NCI-H526 treated with DMSO at 0.1 percent for 48 hours (cell line): ENCODE measurements at regions not wholly inside any gene's neighbourhood (a gene's known extent, or its start where the extent isn't known, plus 50 kb on each side); places are given as distances from the start of the nearest gene placed in this dataset.

Source experiments
- DNase-seq: peaks from one replicate; lab custom pipeline; 2025; lab: John Stamatoyannopoulos, UW

DNA sequence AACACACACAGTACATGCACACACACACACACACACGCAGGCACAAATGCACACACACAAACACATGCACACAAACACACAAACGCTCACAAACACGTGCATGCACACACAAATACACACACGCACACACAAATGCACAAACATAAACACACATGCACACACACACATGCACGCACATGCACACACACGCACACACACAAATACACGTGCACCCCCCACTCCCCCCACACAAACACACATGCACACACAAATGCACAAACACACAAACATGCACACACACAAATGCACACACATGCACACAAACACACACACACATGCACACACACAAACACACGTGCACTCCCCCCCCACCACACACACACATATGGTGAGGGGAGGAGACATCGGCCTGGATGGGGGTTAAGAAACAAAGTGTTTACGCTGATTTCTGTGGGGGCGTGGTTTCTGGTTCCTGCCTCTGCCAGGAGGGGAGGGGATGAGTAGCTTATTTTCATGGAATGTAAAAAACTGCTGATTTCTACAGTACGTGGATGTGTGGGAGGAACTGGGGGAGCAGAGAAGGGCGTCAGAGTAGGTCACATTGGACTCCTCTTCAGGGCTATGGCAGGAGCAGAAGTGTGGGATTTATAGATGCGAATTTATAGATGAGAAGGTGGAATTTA is 607.2 kb downstream of the QKI start:
- no peak for DNase-seq

DNA sequence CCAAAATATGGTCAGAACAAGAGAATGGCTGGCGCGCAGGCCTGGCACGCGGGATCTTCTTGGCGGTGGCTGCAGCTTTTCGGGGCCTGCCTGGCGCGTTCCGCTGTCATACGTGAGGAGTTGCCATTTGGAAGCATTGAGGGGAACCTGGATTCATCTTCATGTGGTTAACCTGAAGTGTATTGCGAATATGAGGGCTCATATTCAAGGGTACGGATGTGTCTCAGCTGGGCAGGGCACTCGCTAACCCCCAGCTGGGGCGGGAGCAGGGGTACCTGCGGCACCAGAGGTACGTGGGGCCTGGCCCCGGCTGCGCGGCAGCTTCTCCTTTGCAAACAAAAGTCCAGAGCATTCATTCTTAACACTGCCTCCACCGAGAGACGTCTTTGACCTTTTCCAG is 605.6 kb downstream of the QKI start:
- DNase-seq = no peak

DNA sequence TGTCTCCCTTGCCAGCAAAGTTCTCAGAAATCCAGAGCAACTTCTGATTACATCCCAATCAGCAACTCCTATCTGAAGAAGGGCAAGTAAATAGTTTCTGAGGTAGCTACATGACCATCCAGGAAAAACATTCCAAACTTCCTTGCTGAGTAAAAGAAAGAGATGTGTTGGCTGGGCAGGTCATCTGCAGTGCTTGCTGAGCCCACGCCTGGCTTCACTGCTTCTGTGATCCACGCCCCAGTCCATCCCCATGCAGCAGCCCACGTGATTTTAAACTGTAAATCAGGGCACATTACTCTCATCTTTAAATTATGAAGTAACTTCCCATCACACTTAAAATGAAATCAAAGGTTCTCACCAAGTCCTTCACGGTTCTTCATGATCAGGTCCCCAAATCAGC is 603.6 kb downstream of the QKI start:
- no peak for DNase-seq

DNA sequence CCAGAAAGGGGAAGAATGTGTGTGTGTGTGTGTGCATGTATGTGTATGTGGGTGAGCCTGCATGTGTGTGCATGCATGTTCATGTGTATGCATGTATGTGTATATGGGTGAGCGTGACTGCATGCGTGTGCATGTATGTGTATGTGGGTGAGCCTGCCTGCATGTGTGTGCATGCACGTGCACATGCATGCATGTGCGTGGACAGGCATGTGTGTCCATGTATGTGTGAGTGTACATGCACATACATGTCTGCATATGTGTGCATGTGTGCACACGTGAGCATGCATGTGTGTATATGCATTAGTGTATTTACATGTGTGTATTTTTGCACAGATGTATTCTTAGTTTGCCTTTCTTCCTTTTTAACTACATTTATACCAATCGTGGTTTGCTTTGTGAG is 601.5 kb downstream of the QKI start:
- DNase-seq = no peak

DNA sequence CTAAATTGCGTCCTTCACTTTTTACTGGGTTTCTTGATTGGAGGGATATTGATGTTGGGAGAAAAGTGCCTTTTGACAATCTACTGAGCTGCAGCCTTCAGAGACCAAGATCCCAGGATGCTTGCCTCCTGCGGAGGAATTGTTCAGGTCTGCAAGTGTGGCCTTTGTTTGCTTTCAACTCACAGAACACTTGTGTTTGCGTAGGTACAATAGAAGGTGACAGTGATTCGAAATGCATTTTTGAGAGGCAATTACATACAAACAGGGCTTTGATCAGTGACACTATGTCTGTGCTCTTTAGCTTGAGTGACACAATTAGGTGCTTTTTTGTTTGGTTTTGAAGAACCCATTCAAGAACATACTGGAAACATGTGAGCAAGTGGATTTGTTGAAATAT is 600.6 kb downstream of the QKI start:
- DNase-seq = no peak

DNA sequence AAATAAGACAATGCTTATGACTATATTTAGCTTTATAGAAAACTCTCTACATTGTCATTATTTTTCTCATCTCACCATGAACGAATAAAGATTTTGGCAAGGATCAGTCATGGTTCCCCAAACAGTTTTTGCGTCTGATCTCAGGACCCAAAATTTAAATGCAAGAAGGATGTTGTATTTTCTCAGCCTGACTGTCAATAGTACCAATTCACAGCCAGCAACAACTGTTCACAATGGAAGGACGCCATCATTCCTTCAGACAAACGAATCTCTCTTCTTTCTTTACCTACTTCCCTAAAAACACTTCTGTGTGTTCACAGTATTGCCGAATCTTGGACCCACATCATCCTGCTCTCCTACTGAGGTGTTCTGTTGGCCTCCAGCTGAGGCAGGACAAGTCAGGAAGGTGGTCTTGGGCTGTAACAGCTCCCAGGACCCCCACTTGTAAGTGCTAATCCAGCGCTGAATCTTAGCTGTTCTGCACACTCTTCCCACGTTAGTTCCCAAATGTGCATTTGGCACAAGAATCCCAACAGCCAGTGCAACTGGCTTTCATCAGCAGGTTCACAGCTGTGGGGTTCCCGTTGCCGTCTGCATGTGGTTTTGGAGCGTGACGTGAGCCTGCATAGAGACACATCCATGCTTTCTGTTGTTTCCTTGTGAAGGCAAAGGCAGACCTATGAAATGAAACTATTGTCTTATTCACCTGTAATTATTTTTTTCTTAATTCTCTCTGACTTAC is 600.0 kb downstream of the QKI start:
- no peak for DNase-seq

DNA sequence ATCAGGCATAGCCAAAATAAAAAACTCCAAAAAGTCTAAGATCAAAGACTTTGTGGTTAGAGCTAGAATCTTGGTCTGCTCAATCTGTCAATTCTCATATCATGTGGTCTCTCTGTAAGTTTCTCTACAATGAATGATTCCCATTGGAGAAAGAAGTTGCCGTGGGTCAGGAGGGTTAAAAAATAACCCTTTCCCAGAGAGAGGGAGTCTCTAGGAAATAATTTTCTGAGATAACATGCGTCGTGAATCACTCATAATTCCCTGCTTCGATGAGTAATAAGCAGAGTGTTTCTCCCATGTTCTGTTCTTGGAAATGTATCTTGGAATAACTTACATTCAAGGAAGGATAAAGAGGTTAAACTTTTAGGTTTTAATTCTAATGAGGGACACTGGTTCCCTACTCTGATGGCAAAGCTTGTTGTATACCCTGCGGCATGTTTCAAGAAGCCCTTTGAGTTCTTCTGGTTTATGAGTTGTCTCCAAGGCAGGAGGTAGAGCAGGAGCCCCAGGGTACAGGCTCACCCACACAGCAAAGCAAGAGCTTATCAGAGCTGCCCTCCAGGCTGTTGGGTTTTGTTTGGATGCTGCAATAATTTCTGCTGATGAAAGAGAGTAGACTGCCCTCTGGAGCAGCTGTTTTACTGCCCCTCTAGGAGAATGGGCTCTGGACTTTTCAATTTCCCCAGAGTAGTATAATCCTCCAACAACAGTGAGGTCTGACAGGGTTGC is 599.1 kb downstream of the QKI start:
- DNase-seq = no peak

DNA sequence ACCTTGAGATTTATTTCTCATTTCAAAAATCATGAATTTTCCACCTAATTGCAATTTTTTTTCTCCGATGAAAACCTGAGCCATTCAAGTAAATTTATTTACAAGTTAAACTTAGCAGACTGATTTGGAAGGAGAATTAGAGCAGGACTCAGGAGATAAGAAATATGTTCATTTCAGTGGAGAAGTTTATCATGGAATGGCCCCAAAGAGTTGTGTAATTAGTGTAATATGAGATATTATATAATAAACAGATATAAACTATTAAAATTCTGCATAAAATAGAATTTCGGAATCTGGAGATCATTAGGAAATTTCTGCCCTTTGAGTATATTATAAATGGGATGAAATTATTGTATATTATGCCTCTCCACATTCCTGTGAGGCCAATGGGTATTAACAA is 596.8 kb downstream of the QKI start:
- DNase-seq = no peak

DNA sequence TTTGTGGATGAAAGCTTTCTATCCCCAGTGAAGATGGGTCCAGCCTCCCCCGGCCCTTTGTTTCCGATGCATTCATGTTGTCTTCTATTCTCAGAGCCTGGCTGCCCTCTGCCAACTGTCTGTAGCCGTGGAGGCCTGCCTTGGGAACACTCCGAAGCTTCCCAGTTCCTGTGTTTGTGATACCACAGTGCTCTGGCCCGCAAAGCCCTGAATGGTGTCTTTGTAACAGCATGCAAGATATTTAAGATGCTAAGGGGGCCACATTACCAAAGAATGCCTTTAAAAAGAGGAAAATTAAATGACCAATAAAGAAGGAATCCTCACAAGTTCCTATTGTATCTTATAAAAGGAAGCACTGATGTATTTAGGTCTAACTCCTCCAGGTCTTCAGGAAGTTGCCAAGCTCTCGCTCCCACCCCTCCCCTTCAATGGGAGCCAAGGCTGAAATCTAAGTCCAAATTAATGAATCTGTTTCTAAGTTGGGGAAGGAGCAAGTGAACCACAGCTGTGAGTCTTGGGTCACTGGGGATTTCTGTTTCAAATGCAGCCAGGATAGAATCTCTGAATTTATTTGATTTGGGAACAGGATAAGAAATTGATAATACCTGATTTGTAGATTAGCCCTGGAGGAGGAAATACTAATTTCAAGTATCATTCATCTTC is 596.1 kb downstream of the QKI start:
- no peak for DNase-seq

DNA sequence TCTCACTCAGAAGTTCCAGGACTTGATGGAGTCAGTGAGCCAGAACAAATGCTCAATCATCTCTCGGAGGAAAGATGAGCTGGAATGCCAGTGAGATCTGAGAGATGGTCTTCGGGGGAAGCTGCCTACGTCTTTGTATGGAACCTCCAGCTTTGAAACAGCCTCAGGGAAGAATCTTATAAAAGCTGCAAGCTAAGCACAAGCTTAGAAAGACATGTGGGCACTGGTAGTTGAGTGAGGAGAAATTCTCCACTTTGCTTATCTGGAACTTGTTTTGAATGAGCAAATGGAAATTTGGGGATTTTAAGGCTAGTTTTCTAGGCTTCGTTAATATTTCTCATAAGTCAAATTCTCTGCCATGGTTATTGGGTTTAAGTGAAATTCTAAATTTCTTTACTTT is 594.4 kb downstream of the QKI start:
- DNase-seq = no peak

DNA sequence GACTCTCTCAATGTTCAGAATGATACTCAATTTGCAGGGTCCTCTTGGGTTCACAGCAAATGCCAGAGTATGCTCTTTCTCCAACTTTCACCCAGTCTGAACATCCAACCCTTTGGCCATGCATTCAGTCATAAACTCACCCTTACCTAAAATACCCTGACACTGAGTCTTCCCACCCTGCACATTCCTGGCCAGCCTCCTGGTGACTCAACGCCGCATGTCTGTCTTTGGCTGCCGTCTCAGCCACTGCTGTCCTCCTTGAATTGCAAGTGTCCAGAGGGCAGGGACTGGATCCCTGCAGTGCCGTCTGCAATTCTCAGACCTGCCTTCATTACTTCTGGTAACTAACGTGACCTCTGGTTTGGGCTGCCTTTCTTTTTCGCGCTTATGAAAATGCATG is 593.4 kb downstream of the QKI start:
- no peak for DNase-seq

DNA sequence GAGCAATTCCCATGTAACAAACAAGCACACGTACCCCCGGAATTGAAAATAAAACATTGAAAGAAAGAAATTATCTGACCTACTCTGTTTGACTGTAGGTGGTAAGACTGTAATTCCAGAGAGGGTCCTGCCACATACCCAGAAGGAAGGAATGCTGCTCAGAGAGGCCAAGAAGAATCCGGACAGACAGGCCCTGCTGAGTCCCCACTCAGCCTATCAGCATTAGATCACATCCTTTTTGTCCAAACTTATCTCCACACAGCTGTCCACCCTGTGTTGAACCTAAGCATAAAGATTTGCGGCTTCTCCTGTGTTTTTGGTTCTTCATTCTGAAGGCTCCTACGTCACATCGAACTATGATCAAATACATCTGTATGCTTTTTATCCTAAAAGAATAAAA is 591.9 kb downstream of the QKI start:
- no peak for DNase-seq

DNA sequence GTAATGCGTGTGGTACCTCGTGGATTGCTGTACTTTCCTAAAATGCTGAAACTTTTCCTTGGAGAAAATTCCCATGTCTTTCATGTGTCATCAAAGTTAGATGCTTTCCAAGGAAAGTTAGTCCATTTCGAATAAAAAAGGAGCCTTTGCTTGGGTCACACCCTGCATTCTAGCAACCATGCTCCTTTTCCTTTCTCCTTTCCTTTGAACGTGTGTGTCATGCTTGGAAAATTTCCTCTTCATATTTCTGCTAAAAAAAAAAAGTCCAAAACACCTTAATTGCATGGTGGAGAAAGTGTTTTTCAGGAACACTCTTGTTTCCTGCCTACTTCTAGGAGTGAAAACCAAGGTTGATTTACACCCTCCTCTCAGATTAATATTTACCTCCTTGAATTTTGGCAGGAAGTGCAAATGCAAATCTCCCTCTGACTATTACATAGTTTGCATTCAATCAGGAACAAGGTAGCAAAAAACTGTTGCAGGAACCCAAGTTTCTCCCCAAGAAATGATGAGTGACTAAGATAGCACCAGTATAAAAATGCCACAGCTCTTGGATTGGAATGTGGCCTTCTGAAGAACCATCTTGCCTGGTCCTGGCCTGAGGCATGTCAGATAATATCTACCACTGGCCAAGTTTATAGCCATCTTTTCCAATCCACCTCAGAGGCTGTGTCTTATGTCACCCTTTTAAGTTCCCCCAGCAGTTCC is 590.6 kb downstream of the QKI start:
- DNase-seq = no peak

DNA sequence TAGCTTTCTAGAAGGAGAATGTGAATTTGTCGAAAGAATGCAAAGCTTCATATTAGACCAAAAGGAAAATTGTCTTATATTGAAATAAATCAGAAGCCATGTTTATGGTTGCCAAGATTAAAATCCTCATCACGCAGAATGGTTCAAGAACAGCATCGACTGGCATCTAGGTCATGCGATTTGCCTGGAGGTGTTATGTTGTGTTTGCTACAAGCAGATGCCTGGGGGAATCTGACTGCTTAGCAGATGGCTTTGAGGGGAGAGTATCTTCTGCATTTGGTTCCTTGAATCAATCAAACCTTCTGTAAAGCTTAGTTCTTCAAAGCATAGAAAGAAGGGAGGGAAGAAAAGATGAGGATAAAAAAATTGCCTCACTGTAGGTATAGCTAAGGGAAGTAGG is 585.8 kb downstream of the QKI start:
- no peak for DNase-seq

DNA sequence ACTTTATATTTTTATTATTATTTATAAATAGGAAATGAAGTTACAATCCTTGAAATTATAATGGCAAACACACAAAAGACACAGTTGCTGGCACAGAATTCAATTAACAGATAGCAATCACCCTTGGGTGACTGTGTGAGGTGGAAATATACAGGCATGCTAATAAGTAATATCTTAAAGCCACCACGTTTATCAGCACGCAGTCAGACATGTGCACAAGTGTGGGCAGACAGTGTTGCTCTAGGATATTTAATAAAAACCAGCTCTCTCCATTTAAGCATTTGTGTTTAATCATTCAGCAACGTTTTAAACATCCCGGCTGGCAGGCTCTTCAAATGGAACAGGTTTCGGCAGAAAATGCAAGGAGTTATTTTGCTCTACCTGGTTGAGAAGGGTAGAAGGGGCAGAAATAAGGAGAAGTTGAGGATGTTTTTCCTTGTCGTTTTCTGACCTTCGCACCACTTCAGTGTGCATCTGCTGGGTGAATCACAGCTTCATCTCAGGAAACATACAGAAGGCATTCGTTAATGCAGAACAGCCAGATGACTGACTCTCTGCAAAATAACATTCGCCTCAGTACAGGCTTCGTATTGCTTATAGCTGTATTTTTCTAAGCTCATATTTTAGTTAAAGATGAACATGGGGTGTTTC is 585.1 kb downstream of the QKI start:
- DNase-seq = no peak

DNA sequence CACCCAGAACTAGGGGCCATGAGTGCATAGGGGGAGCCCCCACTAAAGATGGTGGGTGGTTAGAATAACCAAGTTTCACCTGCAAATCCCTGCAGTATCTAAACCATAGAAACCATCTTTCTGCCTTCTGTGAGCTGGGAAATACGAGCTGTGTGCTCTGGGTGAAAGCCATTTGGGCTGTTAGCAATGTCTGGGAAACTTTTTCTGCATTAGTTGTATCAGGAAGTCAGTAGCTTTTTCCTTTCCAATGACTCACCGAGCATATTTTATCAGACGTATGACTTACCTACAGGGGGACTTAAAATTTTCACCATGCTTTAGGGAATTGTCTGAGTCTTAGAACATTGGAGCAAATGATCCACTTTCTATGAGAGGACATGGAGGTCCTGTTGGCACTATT is 584.0 kb downstream of the QKI start:
- DNase-seq = no peak

DNA sequence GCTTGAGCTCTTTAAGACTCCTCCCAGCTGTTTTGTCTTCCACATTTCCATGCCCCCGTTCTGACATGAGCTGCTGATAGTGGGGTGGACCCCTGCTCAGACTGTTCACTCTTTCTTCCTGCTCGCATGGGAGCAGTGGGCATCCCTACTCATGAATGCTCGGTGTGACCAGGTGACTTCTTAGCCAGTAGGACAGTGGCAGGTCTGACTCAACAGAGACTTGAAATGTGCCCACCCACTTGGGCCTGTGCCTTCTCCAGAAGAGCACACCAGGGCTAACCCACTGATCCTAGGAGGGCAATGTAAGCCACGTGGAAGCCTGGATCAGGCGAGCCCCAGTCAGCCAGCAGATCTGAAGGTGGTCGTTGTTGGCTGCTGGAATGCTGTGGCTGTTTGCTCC is 582.0 kb downstream of the QKI start:
- DNase-seq = no peak

DNA sequence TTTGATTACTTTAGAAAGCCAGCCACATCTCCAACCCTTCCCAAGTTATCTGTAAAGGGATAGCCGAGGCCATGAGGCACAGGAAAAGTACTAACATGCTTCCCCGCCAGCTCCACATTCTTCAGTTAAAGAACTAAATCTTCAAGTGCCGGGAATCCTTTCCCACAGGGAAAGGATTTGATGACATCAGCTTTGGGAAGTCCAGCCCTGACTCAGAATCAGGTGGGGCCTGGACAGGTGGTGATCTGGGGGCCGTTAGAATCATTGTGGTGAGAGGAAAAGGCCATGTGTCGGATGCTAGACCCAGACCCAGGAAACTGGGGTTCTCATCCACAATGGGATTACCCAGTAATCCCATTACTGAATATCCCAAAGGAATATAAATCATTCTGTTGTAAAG is 580.0 kb downstream of the QKI start:
- no peak for DNase-seq

DNA sequence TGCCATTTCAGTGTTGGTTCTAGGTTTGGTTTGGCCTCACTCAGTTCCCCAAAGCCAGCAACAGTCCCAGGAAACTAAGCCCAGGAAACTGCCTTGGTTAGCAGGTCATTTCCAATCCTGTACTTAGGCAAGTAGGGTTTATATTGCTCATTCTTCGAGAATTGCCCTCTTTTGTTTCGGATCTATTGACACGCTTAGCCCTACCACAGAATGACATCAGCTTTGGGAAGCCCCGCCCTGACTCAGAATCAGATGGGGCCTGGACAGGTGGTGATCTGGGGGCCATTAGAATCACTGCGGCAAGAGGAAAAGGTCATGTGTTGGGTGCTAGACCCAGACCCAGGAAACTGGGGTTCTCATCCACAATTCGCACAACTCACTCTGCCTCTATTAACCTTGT is 578.2 kb downstream of the QKI start:
- no peak for DNase-seq

DNA sequence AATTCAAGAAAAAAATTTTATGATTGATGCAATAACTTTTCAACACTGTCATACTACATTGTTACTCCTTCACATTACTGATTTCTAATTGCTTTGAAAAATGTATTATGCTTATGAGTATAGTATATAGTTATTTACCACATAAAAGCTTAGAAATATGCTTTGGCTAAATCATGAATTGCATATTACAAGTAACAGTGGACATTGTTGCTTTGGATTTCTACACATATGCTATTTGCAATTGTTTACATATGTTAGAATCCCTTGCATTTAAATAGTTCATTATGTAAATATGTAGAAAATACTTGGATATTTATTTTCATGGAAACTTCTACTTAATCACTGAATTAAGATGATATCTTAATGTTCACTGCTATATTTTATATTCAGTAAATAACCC is 577.5 kb downstream of the QKI start:
- DNase-seq = no peak

DNA sequence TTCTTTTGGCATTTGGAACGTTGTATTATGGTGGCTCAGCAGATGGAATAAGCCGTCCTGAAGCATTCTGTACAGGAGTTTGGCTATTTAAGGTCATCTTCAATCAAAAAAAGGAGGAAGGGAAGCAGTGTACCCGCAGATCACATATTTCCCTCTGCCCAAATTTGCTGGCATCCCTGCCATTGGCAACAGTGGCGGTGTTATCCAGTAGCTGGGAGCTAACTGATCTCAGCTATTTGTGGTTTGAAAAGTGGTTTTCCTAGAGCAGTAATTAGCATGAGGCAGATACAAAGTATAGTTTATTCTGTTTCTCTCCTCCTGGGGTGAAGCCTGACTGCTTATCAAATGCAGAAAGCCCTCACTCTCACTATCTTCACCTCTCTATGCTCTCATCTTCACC is 576.8 kb downstream of the QKI start:
- no peak for DNase-seq

DNA sequence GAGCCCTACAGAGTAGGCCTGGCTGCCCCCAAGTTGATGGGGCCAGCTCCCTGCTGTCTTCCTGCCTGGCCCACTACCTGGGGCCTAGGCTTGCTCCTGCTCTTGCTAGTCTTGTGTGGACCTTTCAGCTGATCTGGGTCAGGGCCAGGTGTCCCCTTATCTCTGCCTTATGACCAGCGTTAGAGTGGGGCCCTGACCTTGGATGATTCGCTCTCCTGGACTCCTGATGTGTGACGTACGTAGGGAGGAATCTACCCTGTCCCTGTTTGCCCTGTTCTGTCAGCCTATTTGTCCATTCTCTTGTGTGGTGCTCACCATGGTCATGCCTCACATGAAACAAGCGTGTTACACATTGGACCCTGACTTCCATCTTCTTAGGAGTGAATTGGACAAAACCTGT is 571.8 kb downstream of the QKI start:
- no peak for DNase-seq
